K562 (cell line): ENCODE measurements at regions not wholly inside any gene's neighbourhood (a gene's known extent, or its start where the extent isn't known, plus 50 kb on each side); places are given as distances from the start of the nearest gene placed in this dataset.

Experiments
- ATAC-seq: fragments of 200-7000 bp; cut with Tn5 transposase; 3 replicates; pipeline ENCODE4 v1.9.1; 2020; ENCODE audit warnings: moderate library complexity
- BruUV-seq: library from RNA; stranded (reverse); fragments of 400-500 nt; replicated peaks from 2 replicates; lab custom pipeline; 2021; lab: Mats Ljungman, UMichigan
- CTCF ChIA-PET: fragments of 300-600 bp; formaldehyde crosslinking; extraction: SDS; loops from one replicate; lab custom pipeline; 2021; ENCODE audit warnings: low intra/inter-chr PET ratio; lab: Yijun Ruan, JAX
- POLR2A ChIA-PET: fragments of 300-600, 350-650 bp; sonication (Branson Sonifier 250); formaldehyde crosslinking; extraction: SDS; loops from one replicate; lab custom pipeline; 2021; ENCODE audit warnings: antibody characterized with exemption, inconsistent platforms; lab: Yijun Ruan, JAX
- DNase-seq, 4 experiments: peaks; one replicate each; pipeline versions ENCODE4 v3.0.0 to v3.0.0-alpha.2; 2011 to 2018; ENCODE audit warnings: low spot score in 3 of 4, mixed read lengths in 3 of 4; ENCODE audit errors: extremely low read depth in 1 of 4
- FAIRE-seq: peaks from 2 replicates; lab custom pipeline; 2011; peaks lifted over from hg19 to GRCh38; lab: Jason Lieb, UNC
- H2AFZ ChIP-seq: 2 replicates; pipeline ENCODE4 v1.6.0; 2011; ENCODE audit warnings: low read depth, low read length, control low read depth, inconsistent platforms
- H3K27ac ChIP-seq: fragments of 200-600 bp; 3 replicates; pipeline ENCODE4 v1.8.0; 2011; ENCODE audit warnings: low read depth, mild to moderate bottlenecking, control low read depth, inconsistent platforms, low read length, moderate library complexity, mixed read lengths; ENCODE audit errors: extremely low read depth
- H3K27me3 ChIP-seq, 2 experiments: fragments of 300-600 bp in 1 of 2; 2 replicates in 1 of 2; 3 replicates in 1 of 2; pipeline versions ENCODE4 v1.6.0 to v1.8.0; 2011; ENCODE audit warnings: inconsistent platforms in 2 of 2, low read length in 2 of 2, mild to moderate bottlenecking in 1 of 2, mixed read lengths in 1 of 2, moderate library complexity in 1 of 2; ENCODE audit not compliant: control insufficient read depth in 2 of 2, insufficient read depth in 2 of 2
- H3K36me3 ChIP-seq: fragments of 300-600 bp; 3 replicates; pipeline ENCODE4 v1.8.0; 2011; ENCODE audit warnings: mild to moderate bottlenecking, low read length, inconsistent platforms; ENCODE audit not compliant: control insufficient read depth, insufficient read depth
- H3K4me1 ChIP-seq, 2 experiments: fragments of 200-600 bp in 1 of 2; replicated peaks in 1 of 2; 2 replicates in 1 of 2; 3 replicates in 1 of 2; pipeline versions ENCODE4 v1.5.1 to v1.8.0; 2011; ENCODE audit warnings: inconsistent platforms in 2 of 2, low read length in 2 of 2, mild to moderate bottlenecking in 1 of 2, mixed read lengths in 1 of 2, moderate library complexity in 1 of 2; ENCODE audit not compliant: control insufficient read depth in 2 of 2, insufficient read depth in 2 of 2
- H3K4me2 ChIP-seq: 2 replicates; pipeline ENCODE4 v1.6.1; 2011; ENCODE audit warnings: low read length, control low read depth, inconsistent platforms, mixed read lengths; ENCODE audit not compliant: insufficient read depth
- H3K4me3 ChIP-seq: fragments of 200-600 bp; sonication (generic), shearing (Covaris generic); 2 replicates; pipeline ENCODE4 v1.5.1; 2016; ENCODE audit warnings: control low read depth, inconsistent platforms
- H3K79me2 ChIP-seq: fragments of 200-600 bp; 3 replicates; pipeline ENCODE4 v1.8.0; 2011; ENCODE audit warnings: low read length, inconsistent platforms; ENCODE audit not compliant: control insufficient read depth, insufficient read depth
- H3K9ac ChIP-seq, 2 experiments: 2 replicates each; pipeline versions ENCODE4 v1.6.0 to v1.6.1; 2011; ENCODE audit warnings: low read depth in 2 of 2, low read length in 2 of 2, control low read depth in 1 of 2, inconsistent platforms in 1 of 2, mild to moderate bottlenecking in 1 of 2, mixed read lengths in 1 of 2; ENCODE audit not compliant: insufficient read depth in 1 of 2
- H3K9me1 ChIP-seq: one replicate; pipeline ENCODE4 v1.6.0; 2011; ENCODE audit warnings: inconsistent platforms, mild to moderate bottlenecking, low read length, moderate library complexity; ENCODE audit not compliant: control insufficient read depth, insufficient read depth
- H3K9me3 ChIP-seq: replicated peaks from 2 replicates; pipeline ENCODE4 v1.5.1; 2011; ENCODE audit warnings: low read depth, low read length, inconsistent platforms; ENCODE audit not compliant: control insufficient read depth, insufficient read depth
- H4K20me1 ChIP-seq: replicated peaks from 2 replicates; pipeline ENCODE4 v1.6.1; 2011; ENCODE audit warnings: low read length, inconsistent platforms, mixed read lengths; ENCODE audit not compliant: control insufficient read depth, insufficient read depth
- ATF1 ChIP-seq, 2 experiments: fragments of 450-650 bp in 1 of 2; IDR thresholded peaks; 2 replicates each; pipeline ENCODE4 v1.6.1; 2016; ENCODE audit warnings: missing compliant biosample characterization in 1 of 2, missing genetic modification characterization in 1 of 2
- ATF6 ChIP-seq: sonication (generic); formaldehyde crosslinking; IDR thresholded peaks from 2 replicates; pipeline ENCODE4 v1.4.0; 2020; ENCODE audit warnings: mild to moderate bottlenecking, missing genetic modification reagents
- HNRNPL ChIP-seq: fragments of 200-400 bp; formaldehyde crosslinking; IDR thresholded peaks from 2 replicates; pipeline ENCODE4 v1.6.1; 2017; ENCODE audit warnings: low read depth, mild to moderate bottlenecking, low read length
- MBD2 ChIP-seq: sonication (generic); IDR thresholded peaks from 2 replicates; pipeline ENCODE4 v1.6.1; 2016; ENCODE audit warnings: low read depth, borderline replicate concordance
- PATZ1 ChIP-seq: fragments of 250-450 bp; sonication (Bioruptor Pico); IDR thresholded peaks from 2 replicates; pipeline ENCODE4 v1.5.0; 2020; ENCODE audit warnings: mild to moderate bottlenecking, borderline replicate concordance
- TCF7L2 ChIP-seq: fragments of 150-350 bp; IDR thresholded peaks from 2 replicates; pipeline ENCODE4 v1.6.1; 2016; ENCODE audit warnings: low read depth, mild to moderate bottlenecking, low read length, moderate library complexity
- ZBED1 ChIP-seq: IDR thresholded peaks from 2 replicates; pipeline ENCODE4 v1.6.1; 2014
- WGBS: fragments of 100-300 bp; shearing (Covaris generic); methylation state at CpG from one replicate; pipeline ENCODE4 v1.1.6; 2016; ENCODE audit warnings: low coverage, mixed read lengths; ENCODE audit not compliant: insufficient coverage; ENCODE audit errors: missing lambda C conversion rate; 5-methylcytosine and 5-hydroxymethylcytosine counted together
- in situ Hi-C: fragments of 300-500 bp; cut with MboI; formaldehyde crosslinking; loops from 4 replicates; pipeline ENCODE4 v1.15.0; 2018; ENCODE audit warnings: inconsistent platforms, mixed read lengths
- intact Hi-C: fragments of 100-400 bp; cut with micrococcal nuclease; formaldehyde crosslinking; loops from 2 replicates; pipeline ENCODE4 v1.14.2; 2022

GRCh38 chr18:34114996-34115395 lies 109.7 kb downstream of the NOL4 start:
- no peak overlapping the region for H3K27ac ChIP-seq
- H3K9ac ChIP-seq, result no peak overlapping the region
- no peak overlapping the region for H3K4me3 ChIP-seq
- WGBS, result 0% methylated on average over 4 of the region's 4 CpGs
- no peak overlapping the region for H2AFZ ChIP-seq
- H4K20me1 ChIP-seq, result no peaks in the 10 kb centered on the region
- H3K79me2 ChIP-seq, result no peaks in the 10 kb centered on the region
- H3K4me1 ChIP-seq, result no peaks in the 10 kb centered on the region
- in situ Hi-C loops (loop anchor here (25.0 kb wide), 1 partner anchor 672 kb away; no protein-coding TSS in a partner anchor), intact Hi-C loops (no loop called here)
- CTCF ChIA-PET, result no interaction called here
- no peaks in the 10 kb centered on the region for H3K9me1 ChIP-seq
- H3K36me3 ChIP-seq, result no peaks in the 10 kb centered on the region
- DNase-seq (no peak), FAIRE-seq (no peak), ATAC-seq (no peak)
- no peak overlapping the region for H3K4me2 ChIP-seq
- POLR2A ChIA-PET, result interaction anchor here (0.7 kb wide), 2 partner anchors 7 to 33 kb away, joined by 3 read pairs; no protein-coding TSS in a partner anchor
- peaks cover 3% of the 10 kb centered on the region; the same call in 1 of the 2 replicates for H3K9me3 ChIP-seq
- TF ChIP-seq ZBED1 (no peak), ATF6 (CRISPR knock-in tag) (no peak), HNRNPL (no peak), TCF7L2 (no peak), ATF1 (CRISPR knock-in tag; IDR thresholded peaks at IDR 0.05) (no peak), ATF1 (tag; IDR thresholded peaks at IDR 0.05) (no peak), MBD2 (no peak), PATZ1 (CRISPR knock-in tag) (no peak)
- BruUV-seq, result no TSS peak
- no peaks in the 10 kb centered on the region for H3K27me3 ChIP-seq
